NCI-H345 (cell line): ENCODE measurements at regions not wholly inside any gene's neighbourhood (a gene's known extent, or its start where the extent isn't known, plus 50 kb on each side); places are given as distances from the start of the nearest gene placed in this dataset.
"Not testable (repeated sequence)": the region's sequence is repeated elsewhere in the genome, so short reads cannot be mapped to it uniquely, and the experiment has no call there.

Experiments
- DNase-seq: peaks from one replicate; lab custom pipeline; 2025; lab: John Stamatoyannopoulos, UW

- DNase-seq, result not testable (repeated sequence)
These were observed 133.0 kb upstream of the GDF10 start for GRCh38 chr10:47166808-47167581.

GRCh38 chr10:47167591-47167990 lies 132.4 kb upstream of the GDF10 start:
- DNase-seq, result no peak

- no peak for DNase-seq
These were observed 130.4 kb upstream of the GDF10 start for GRCh38 chr10:47169581-47169980.

- no peak for DNase-seq
These were observed 126.0 kb upstream of the GDF10 start for GRCh38 chr10:47173929-47174442.

- no peak for DNase-seq
These were observed 124.5 kb upstream of the GDF10 start for GRCh38 chr10:47175181-47176123.

- no peak for DNase-seq
These were observed 123.6 kb upstream of the GDF10 start for GRCh38 chr10:47176206-47176902.

GRCh38 chr10:47176903-47177868 lies 122.8 kb upstream of the GDF10 start:
- DNase-seq, result no peak

- no peak for DNase-seq
These were observed 121.3 kb upstream of the GDF10 start for GRCh38 chr10:47178537-47179290.

- DNase-seq, result no peak
These were observed 120.7 kb upstream of the GDF10 start for GRCh38 chr10:47179291-47179647.

GRCh38 chr10:47181052-47181849 lies 118.7 kb upstream of the GDF10 start:
- no peak for DNase-seq

GRCh38 chr10:47182934-47183703 lies 116.9 kb upstream of the GDF10 start:
- DNase-seq, result no peak

GRCh38 chr10:47183704-47184041 lies 116.3 kb upstream of the GDF10 start:
- no peak for DNase-seq

- DNase-seq, result no peak
These were observed 115.7 kb upstream of the GDF10 start for GRCh38 chr10:47184273-47184672.

GRCh38 chr10:47184724-47185330 lies 115.2 kb upstream of the GDF10 start:
- DNase-seq, result no peak

- DNase-seq, result no peak
These were observed 113.1 kb upstream of the GDF10 start for GRCh38 chr10:47186941-47187340.

GRCh38 chr10:47187592-47187991 lies 112.4 kb upstream of the GDF10 start:
- no peak for DNase-seq

GRCh38 chr10:47188156-47188555 lies 111.8 kb upstream of the GDF10 start:
- DNase-seq, result no peak

GRCh38 chr10:47189802-47190201 lies 110.2 kb upstream of the GDF10 start:
- peak; percentile 17 for DNase-seq
